NCI-H187 treated with DMSO at 0.1 percent for 48 hours (cell line): ENCODE measurements at regions not wholly inside any gene's neighbourhood (a gene's known extent, or its start where the extent isn't known, plus 50 kb on each side); places are given as distances from the start of the nearest gene placed in this dataset.
"Not testable (repeated sequence)": the region's sequence is repeated elsewhere in the genome, so short reads cannot be mapped to it uniquely, and the experiment has no call there.

Experiments used
- DNase-seq: peaks from one replicate; lab custom pipeline; 2025; lab: John Stamatoyannopoulos, UW

GRCh38 chr10:117790179-117790578, 247.6 kb downstream of the EMX2 start:
- DNase-seq = no peak

GRCh38 chr10:117790621-117791020, 248.1 kb downstream of the EMX2 start:
- no peak for DNase-seq

- no peak for DNase-seq
These were observed 249.7 kb downstream of the EMX2 start for GRCh38 chr10:117792214-117792613.

GRCh38 chr10:117796130-117796745, 250.5 kb downstream of the RAB11FIP2 start:
- no peak for DNase-seq

GRCh38 chr10:117797296-117797695, 249.4 kb downstream of the RAB11FIP2 start:
- DNase-seq = no peak

- no peak for DNase-seq
These were observed 245.1 kb downstream of the RAB11FIP2 start for GRCh38 chr10:117801691-117802090.

- no peak for DNase-seq
These were observed 242.2 kb downstream of the RAB11FIP2 start for GRCh38 chr10:117804470-117805011.

- no peak for DNase-seq
These were observed 241.6 kb downstream of the RAB11FIP2 start for GRCh38 chr10:117805139-117805538.

- DNase-seq = no peak
These were observed 239.3 kb downstream of the RAB11FIP2 start for GRCh38 chr10:117807441-117807840.

- DNase-seq = not testable (repeated sequence)
These were observed 230.9 kb downstream of the RAB11FIP2 start for GRCh38 chr10:117815816-117816215.

- no peak for DNase-seq
These were observed 229.6 kb downstream of the RAB11FIP2 start for GRCh38 chr10:117817116-117817515.

- no peak for DNase-seq
These were observed 228.0 kb downstream of the RAB11FIP2 start for GRCh38 chr10:117818721-117819120.

GRCh38 chr10:117819304-117819703, 227.4 kb downstream of the RAB11FIP2 start:
- no peak for DNase-seq

GRCh38 chr10:117823980-117824379, 222.8 kb downstream of the RAB11FIP2 start:
- no peak for DNase-seq

GRCh38 chr10:117830205-117830604, 216.5 kb downstream of the RAB11FIP2 start:
- no peak for DNase-seq

GRCh38 chr10:117830787-117831212, 215.9 kb downstream of the RAB11FIP2 start:
- no peak for DNase-seq

- not testable (repeated sequence) for DNase-seq
These were observed 207.9 kb downstream of the RAB11FIP2 start for GRCh38 chr10:117838500-117839498.

GRCh38 chr10:117856426-117856825, 190.3 kb downstream of the RAB11FIP2 start:
- DNase-seq = not testable (repeated sequence)

GRCh38 chr10:117860135-117860534, 186.6 kb downstream of the RAB11FIP2 start:
- DNase-seq = no peak

- DNase-seq = no peak
These were observed 185.9 kb downstream of the RAB11FIP2 start for GRCh38 chr10:117860823-117861222.

GRCh38 chr10:117861329-117861728, 185.4 kb downstream of the RAB11FIP2 start:
- DNase-seq = no peak

GRCh38 chr10:117863771-117864170, 183.0 kb downstream of the RAB11FIP2 start:
- no peak for DNase-seq

- DNase-seq = no peak
These were observed 180.8 kb downstream of the RAB11FIP2 start for GRCh38 chr10:117865945-117866344.
